ENCODE measurements at regions not wholly inside any gene's neighbourhood (a gene's known extent, or its start where the extent isn't known, plus 50 kb on each side); places are given as distances from the start of the nearest gene placed in this dataset.

GRCh38 chr6:85273046-85273445 lies 176.8 kb upstream of the NT5E start:
- TF ChIP-seq CTCF (IDR thresholded peaks at IDR 0.05) (no peak), EZH2 (IDR thresholded peaks at IDR 0.05; ENCODE audit: borderline replicate concordance, insufficient read depth, low read depth, low read length, poor library complexity, severe bottlenecking) (no peak)

Measured in B cell (primary cell).